DND-41 (cell line): ENCODE measurements at regions not wholly inside any gene's neighbourhood (a gene's known extent, or its start where the extent isn't known, plus 50 kb on each side); places are given as distances from the start of the nearest gene placed in this dataset.

Experiments used
- ATAC-seq: fragments of 200-7000 bp; cut with Tn5 transposase; 3 replicates; pipeline ENCODE4 v1.9.1; 2021; ENCODE audit warnings: low read depth; ENCODE audit not compliant: insufficient read depth
- DNase-seq: peaks from one replicate; pipeline ENCODE4 v3.0.0-alpha.2; 2020
- H2AFZ ChIP-seq: 2 replicates; pipeline ENCODE4 v1.6.0; 2012; ENCODE audit warnings: low read depth, low read length
- H3K27ac ChIP-seq: 2 replicates; pipeline ENCODE4 v1.5.1; 2012; ENCODE audit warnings: low read length, inconsistent platforms
- H3K27me3 ChIP-seq: fragments of 200-600 bp; sonication (generic); 2 replicates; pipeline ENCODE4 v1.6.0; 2012; ENCODE audit warnings: low read length, mild to moderate bottlenecking, inconsistent platforms; ENCODE audit not compliant: insufficient read depth, poor library complexity
- H3K36me3 ChIP-seq: 2 replicates; pipeline ENCODE4 v1.5.1; 2012; ENCODE audit warnings: low read length, inconsistent platforms; ENCODE audit not compliant: insufficient read depth
- H3K4me1 ChIP-seq: 2 replicates; pipeline ENCODE4 v1.5.1; 2012; ENCODE audit warnings: mild to moderate bottlenecking, low read length; ENCODE audit not compliant: insufficient read depth
- H3K4me2 ChIP-seq: 2 replicates; pipeline ENCODE4 v1.6.0; 2012; ENCODE audit warnings: mild to moderate bottlenecking, moderate library complexity, low read length, inconsistent platforms; ENCODE audit not compliant: insufficient read depth
- H3K4me3 ChIP-seq, 2 experiments: fragments of 200-600 bp in 1 of 2; shearing (Covaris generic) in 1 of 2; 2 replicates each; pipeline ENCODE4 v1.5.1; 2012 to 2016; ENCODE audit warnings: inconsistent platforms in 2 of 2, low read length in 2 of 2, mild to moderate bottlenecking in 2 of 2, low read depth in 1 of 2, moderate library complexity in 1 of 2
- H3K79me2 ChIP-seq: 2 replicates; pipeline ENCODE4 v1.6.0; 2012; ENCODE audit warnings: low read length, inconsistent platforms; ENCODE audit not compliant: insufficient read depth
- H3K9ac ChIP-seq: 2 replicates; pipeline ENCODE4 v1.6.0; 2012; ENCODE audit warnings: low read depth, mild to moderate bottlenecking, inconsistent platforms, low read length, moderate library complexity
- H3K9me3 ChIP-seq: 2 replicates; pipeline ENCODE4 v1.5.1; 2012; ENCODE audit warnings: low read length, moderate library complexity, mild to moderate bottlenecking, inconsistent platforms; ENCODE audit not compliant: insufficient read depth, severe bottlenecking
- H4K20me1 ChIP-seq: 2 replicates; pipeline ENCODE4 v1.6.0; 2012; ENCODE audit warnings: low read length; ENCODE audit not compliant: insufficient read depth
- EZH2 ChIP-seq: IDR thresholded peaks from 3 replicates; pipeline ENCODE4 v1.6.1; 2012; ENCODE audit warnings: borderline replicate concordance, low read depth, mild to moderate bottlenecking, moderate library complexity, low read length, inconsistent platforms; ENCODE audit not compliant: severe bottlenecking
- TF ChIP-seq, protein P1 (sequence below): IDR thresholded peaks from 2 replicates; pipeline ENCODE4 v1.5.1; 2012; ENCODE audit warnings: borderline replicate concordance, low read length, moderate library complexity, mild to moderate bottlenecking; ENCODE audit not compliant: poor library complexity, severe bottlenecking; ENCODE audit errors: extremely low read depth

DNA sequence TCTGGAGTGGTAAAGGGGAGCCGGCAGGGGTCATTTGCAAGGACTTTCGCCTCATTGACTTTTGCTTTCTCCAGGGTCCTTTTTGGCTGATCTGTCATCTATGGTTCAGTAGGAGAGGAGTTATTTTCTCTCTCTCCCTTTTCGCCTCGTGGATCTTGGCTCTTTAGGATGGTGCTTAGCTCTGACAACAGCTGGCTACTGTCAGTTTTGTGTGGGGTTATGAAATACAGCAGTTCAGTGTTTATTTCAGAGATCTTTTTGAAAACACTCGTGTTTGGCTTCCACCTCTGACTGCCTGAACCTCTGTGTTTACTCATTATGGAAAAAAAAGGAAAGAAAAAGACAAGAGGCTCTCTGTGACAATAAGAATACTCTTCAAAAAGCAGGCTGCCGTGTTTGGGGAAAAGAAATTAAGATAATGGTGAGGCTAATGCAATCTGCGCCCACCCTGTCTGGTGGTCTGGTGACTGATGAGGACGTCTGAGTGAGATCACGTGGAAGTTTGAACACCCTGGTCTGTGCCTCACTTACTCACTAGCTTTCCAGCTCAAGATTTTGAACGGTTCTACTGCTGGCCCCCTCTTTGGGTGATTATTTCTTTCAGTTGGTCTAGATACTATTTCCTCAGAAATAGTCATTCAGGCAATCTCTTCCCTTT is 567.7 kb downstream of the CAAP1 start:
- Histone ChIP-seq H3K9me3 (no peaks in the 10 kb centered on the region), H3K9ac (no peak overlapping the region), H3K4me1 (no peaks in the 10 kb centered on the region), H3K36me3 (no peaks in the 10 kb centered on the region), H3K27me3 (no peaks in the 10 kb centered on the region), H4K20me1 (no peaks in the 10 kb centered on the region), H3K4me2 (no peak overlapping the region), H3K79me2 (no peaks in the 10 kb centered on the region), H3K27ac (no peak overlapping the region), H2AFZ (no peak overlapping the region), H3K4me3 (no peak overlapping the region)
- no peak for TF ChIP-seq EZH2
- TF ChIP-seq, protein P1, sequence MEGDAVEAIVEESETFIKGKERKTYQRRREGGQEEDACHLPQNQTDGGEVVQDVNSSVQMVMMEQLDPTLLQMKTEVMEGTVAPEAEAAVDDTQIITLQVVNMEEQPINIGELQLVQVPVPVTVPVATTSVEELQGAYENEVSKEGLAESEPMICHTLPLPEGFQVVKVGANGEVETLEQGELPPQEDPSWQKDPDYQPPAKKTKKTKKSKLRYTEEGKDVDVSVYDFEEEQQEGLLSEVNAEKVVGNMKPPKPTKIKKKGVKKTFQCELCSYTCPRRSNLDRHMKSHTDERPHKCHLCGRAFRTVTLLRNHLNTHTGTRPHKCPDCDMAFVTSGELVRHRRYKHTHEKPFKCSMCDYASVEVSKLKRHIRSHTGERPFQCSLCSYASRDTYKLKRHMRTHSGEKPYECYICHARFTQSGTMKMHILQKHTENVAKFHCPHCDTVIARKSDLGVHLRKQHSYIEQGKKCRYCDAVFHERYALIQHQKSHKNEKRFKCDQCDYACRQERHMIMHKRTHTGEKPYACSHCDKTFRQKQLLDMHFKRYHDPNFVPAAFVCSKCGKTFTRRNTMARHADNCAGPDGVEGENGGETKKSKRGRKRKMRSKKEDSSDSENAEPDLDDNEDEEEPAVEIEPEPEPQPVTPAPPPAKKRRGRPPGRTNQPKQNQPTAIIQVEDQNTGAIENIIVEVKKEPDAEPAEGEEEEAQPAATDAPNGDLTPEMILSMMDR, result no peak
- DNase-seq (no peak), ATAC-seq (no peak)

DNA sequence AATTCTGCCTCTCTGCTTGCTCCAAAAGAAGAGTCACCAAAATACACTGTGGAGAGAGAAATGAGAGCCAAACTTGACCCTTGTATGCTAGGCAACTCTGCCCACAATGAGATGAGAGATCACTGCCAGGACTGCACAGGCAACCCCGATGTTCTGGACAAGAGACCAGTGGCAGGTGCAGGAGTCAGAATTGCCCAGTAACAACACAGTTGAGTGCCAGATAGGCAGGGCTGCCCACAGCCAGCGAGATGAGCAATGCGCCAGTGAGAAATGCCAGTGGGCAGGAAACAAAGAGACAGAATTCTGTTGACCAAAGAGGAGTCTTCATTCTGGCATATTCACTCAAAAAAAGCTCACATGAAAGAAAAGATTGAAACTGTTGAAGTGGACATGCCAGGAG is 570.7 kb downstream of the CAAP1 start:
- Histone ChIP-seq H3K36me3 (no peaks in the 10 kb centered on the region), H2AFZ (no peak overlapping the region), H3K4me2 (no peak overlapping the region), H3K27me3 (no peaks in the 10 kb centered on the region), H3K4me3 (no peak overlapping the region), H4K20me1 (no peaks in the 10 kb centered on the region), H3K27ac (no peak overlapping the region), H3K4me1 (no peaks in the 10 kb centered on the region), H3K9me3 (no peaks in the 10 kb centered on the region), H3K79me2 (no peaks in the 10 kb centered on the region), H3K9ac (no peak overlapping the region)
- ATAC-seq (no peak), DNase-seq (no peak)
- TF ChIP-seq, protein P1, result no peak
- TF ChIP-seq EZH2, result no peak

DNA sequence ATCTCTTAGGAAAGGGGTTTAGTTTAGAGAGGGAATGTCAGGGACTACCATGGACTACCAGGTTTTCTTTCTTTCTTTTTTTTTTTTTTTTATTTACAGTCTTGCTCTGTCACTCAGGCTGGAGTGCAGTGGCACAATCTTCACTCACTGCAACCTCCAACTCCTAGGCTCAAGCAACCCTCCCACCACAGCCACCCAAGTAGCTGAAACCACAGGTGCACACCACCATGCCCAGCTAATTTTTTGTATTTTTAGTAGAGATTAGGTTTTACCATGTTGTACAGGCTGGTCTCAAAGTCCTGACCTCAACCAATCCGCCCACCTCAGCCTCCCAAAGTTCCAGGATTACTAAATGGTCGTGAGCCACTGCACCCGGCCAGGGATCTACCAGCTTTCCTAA is 572.7 kb downstream of the CAAP1 start:
- Histone ChIP-seq H3K27me3 (no peaks in the 10 kb centered on the region), H3K4me1 (no peaks in the 10 kb centered on the region), H2AFZ (no peak overlapping the region), H3K4me3 (no peak overlapping the region), H4K20me1 (no peaks in the 10 kb centered on the region), H3K9me3 (no peaks in the 10 kb centered on the region), H3K27ac (no peak overlapping the region), H3K36me3 (no peaks in the 10 kb centered on the region), H3K9ac (no peak overlapping the region), H3K4me2 (no peak overlapping the region), H3K79me2 (no peaks in the 10 kb centered on the region)
- DNase-seq (no peak), ATAC-seq (no peak)
- TF ChIP-seq, protein P1, result no peak
- no peak for TF ChIP-seq EZH2

DNA sequence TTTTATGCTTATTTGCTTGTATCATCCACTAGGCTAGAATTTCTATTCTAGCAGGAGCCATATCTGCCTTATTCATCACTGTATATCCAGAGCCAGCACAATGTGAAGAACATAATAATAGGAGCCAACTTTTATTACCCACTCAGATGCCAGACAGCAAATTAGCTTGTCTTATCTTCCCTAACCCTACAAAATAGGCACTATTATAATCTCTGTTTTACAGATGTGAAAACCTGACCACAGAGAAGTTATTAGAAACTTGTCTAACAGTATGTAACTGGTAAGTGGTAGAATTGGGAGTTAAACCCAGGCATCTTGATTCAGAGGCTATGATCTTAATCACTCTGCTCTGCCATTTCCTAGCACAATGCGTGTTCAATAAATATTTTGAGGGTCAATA is 579.5 kb downstream of the CAAP1 start:
- no peak overlapping the region for H3K9ac ChIP-seq
- TF ChIP-seq EZH2, result no peak
- TF ChIP-seq, protein P1, result no peak
- no peaks in the 10 kb centered on the region for H3K9me3 ChIP-seq
- no peak for DNase-seq
- no peaks in the 10 kb centered on the region for H3K27me3 ChIP-seq
- H3K36me3 ChIP-seq, result no peaks in the 10 kb centered on the region
- no peak for ATAC-seq
- H3K4me1 ChIP-seq, result no peaks in the 10 kb centered on the region
- no peak overlapping the region for H3K27ac ChIP-seq
- no peak overlapping the region for H3K4me3 ChIP-seq
- H3K79me2 ChIP-seq, result no peaks in the 10 kb centered on the region
- no peaks in the 10 kb centered on the region for H4K20me1 ChIP-seq
- H2AFZ ChIP-seq, result no peak overlapping the region
- no peak overlapping the region for H3K4me2 ChIP-seq
